ENCODE measurements at regions not wholly inside any gene's neighbourhood (a gene's known extent, or its start where the extent isn't known, plus 50 kb on each side); places are given as distances from the start of the nearest gene placed in this dataset.

GRCh38 chr6:98212468-98212867 lies 621.9 kb upstream of the POU3F2 start:
- TF ChIP-seq, protein P1, sequence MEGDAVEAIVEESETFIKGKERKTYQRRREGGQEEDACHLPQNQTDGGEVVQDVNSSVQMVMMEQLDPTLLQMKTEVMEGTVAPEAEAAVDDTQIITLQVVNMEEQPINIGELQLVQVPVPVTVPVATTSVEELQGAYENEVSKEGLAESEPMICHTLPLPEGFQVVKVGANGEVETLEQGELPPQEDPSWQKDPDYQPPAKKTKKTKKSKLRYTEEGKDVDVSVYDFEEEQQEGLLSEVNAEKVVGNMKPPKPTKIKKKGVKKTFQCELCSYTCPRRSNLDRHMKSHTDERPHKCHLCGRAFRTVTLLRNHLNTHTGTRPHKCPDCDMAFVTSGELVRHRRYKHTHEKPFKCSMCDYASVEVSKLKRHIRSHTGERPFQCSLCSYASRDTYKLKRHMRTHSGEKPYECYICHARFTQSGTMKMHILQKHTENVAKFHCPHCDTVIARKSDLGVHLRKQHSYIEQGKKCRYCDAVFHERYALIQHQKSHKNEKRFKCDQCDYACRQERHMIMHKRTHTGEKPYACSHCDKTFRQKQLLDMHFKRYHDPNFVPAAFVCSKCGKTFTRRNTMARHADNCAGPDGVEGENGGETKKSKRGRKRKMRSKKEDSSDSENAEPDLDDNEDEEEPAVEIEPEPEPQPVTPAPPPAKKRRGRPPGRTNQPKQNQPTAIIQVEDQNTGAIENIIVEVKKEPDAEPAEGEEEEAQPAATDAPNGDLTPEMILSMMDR (conservative IDR thresholded peaks at IDR 0.05) = no peak
- H3K27ac ChIP-seq = no peak overlapping the region

- H3K27ac ChIP-seq = no peak overlapping the region
- TF ChIP-seq, protein P1 (conservative IDR thresholded peaks at IDR 0.05) = no peak
These were observed 618.8 kb upstream of the POU3F2 start for GRCh38 chr6:98215531-98215930.

DNA sequence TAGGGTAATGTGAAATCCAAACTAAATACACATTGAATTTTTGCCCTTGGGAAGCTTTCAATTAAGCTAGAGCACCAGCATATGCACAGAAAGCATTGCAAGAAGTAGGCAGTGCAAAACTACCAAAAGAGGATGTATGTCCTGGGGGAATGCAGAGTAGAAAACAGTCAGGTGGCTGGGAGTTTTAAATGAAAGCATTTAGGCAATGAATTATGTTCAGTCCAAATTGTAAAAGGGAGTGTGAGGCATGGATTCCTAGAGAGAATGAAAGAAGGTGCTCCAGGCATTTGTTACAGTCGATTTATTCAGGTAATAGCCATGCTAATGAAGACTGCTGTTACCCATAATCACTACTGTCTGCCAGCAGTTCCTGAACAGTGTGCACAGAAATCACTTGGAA lies 604.1 kb upstream of the POU3F2 start:
- no peak overlapping the region for H3K27ac ChIP-seq
- TF ChIP-seq, protein P1 (conservative IDR thresholded peaks at IDR 0.05) = no peak

- no peak overlapping the region for H3K27ac ChIP-seq
- TF ChIP-seq, protein P1 (conservative IDR thresholded peaks at IDR 0.05) = no peak
These were observed 595.3 kb upstream of the POU3F2 start for GRCh38 chr6:98239057-98239456.

DNA sequence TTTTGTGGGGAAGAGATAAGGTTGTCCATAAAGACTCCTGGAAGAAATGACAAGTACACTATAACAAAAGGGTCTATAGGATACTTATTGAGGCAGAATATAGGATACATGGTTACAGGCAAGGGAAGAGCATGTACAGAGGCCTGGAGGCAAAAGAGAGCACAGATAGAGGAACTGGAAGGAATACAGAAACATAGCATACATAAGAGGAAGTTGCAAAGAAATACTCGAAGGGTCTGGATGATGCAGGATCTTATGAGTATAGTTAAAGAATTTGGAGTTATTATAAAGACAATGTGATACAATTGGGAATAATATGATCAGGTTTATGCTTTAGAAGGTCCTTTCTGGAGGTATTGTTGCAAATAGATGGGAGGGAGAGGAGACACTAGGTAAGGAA lies 592.7 kb upstream of the POU3F2 start:
- TF ChIP-seq, protein P1 (conservative IDR thresholded peaks at IDR 0.05) = no peak
- H3K27ac ChIP-seq = no peak overlapping the region

DNA sequence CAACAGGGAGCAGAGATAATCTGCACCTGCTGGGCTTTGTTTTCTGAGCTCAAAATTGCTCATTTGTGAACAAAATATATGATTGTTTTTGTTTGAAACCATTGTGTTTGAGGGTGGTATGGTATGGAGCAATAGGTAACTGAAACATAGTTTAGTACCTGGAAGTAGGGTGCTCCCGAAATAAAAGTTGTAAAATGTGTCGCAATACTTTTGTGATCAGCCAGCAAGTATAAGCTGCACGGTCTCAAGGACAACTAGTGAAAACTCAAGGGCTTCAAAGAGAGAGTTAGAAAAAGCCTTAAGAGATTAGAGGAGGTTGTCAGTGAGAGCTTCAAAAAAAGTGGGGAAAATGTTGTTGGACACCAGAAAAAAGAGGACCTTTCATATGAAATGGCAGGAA lies 579.8 kb upstream of the POU3F2 start:
- H3K27ac ChIP-seq = no peak overlapping the region
- TF ChIP-seq, protein P1 (conservative IDR thresholded peaks at IDR 0.05) = no peak

DNA sequence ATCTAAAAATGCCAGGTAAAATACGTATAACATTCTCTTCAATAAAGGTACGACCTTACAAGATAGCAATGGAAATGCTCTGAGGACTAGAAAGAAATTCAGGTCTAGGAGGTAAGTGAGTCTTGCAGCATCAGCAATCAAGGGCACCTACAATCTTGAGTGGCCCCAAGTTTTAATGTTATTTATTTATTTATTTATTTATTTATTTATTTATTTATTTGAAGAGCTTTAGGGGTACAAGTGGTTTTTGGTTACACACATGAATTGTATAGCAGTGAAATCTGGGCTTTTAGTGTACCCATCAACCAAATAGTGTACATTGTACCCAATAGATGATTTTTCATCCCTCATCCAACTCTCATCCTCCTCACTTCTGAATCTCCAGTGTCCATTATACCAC lies 574.0 kb upstream of the POU3F2 start:
- TF ChIP-seq, protein P1 (conservative IDR thresholded peaks at IDR 0.05) = no peak
- no peak overlapping the region for H3K27ac ChIP-seq

GRCh38 chr6:98272060-98272459 lies 562.3 kb upstream of the POU3F2 start:
- TF ChIP-seq, protein P1 (conservative IDR thresholded peaks at IDR 0.05) = no peak
- no peak overlapping the region for H3K27ac ChIP-seq
